NCI-H1436 treated with DMSO at 0.1 percent for 48 hours (cell line): ENCODE measurements at regions not wholly inside any gene's neighbourhood (a gene's known extent, or its start where the extent isn't known, plus 50 kb on each side); places are given as distances from the start of the nearest gene placed in this dataset.

Experiments used
- DNase-seq: peaks from one replicate; lab custom pipeline; 2025; lab: John Stamatoyannopoulos, UW

DNA sequence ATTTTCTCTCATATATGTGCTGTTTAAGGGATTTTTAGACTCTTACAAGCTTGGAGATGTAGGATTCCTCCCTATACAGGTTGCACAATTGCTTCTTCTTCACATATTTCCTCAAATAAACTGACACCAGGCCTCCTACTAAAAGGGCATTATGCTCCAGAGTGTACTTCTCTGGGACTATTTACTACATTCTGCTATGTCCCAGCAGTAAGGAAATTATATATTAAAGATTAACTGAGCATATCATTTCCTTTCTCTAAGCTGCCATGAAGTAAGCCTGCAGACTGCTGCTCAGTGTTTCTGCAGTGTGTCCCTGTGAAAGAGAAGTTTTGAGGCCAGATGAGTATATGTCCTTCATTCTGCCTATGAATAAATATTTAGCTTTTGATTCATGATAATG lies 356.9 kb upstream of the NUDT12 start:
- DNase-seq: no peak

DNA sequence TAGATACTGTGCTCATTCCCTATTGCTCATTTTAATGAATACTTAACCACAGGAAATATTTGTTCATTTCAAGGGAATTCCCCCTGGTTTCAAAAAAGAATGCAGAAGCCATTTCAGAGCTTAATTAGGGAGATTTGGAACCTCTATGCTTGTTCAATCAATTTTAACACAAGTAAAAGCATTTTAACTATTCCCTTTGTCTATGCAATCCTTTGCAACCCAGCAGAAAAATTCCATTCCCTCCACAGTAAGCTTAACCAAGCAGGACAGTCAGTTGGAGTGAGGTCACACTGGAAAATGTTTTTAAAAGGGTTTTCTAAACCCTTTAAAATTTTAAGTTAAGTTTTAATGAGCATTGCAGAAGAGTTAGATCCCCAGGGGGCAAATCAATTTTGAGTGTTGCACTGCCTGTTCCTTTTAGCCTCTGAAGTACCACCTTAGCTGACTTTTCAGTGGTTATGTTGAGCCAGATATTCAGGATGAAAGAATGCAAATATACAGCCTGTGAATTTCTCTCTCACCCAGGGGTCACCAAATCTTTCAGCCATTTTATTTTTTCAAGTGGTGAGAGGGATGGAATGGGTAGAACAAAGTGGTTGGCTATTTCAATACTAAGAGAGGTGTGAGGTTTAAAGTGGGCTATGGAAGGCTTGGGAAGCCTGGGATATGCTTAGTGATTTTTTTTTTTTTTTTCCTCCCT lies 356.2 kb upstream of the NUDT12 start:
- DNase-seq: no peak

DNA sequence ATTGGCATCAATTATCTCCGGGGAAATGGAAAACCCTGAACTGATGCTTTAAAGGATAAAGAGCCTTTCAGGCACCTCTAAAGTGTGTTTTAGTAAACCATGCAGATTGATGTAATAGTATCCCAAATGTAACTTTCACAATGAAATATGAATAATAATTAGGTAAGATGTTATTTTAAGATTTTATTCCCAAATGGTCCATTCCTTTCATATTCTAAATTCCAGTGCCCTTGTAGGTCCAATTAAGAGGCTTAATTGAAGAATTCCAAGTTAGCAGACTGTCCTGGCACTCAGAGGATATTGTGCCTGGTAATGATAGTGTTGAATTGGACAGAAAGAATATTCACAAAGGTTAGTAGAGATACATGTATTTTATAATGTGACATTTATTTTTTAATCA lies 352.5 kb upstream of the NUDT12 start:
- DNase-seq: no peak

DNA sequence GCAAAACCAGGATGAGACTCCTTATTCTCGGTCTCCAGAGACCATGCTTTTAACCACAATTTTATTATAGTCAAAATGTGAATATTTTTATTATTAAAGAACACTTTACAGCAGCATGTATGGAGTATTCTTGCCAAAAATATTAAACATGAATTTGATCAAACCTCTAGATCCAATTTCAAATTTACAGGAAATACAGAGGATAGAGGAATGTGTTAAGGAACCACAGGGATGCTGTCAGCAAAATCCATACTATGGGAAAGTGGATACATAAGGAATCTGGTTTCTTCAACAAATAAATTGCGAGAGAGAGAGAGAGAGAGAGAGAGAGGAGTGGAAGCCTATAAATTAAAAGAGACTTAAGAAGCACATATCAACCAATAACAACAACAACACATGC lies 348.2 kb upstream of the NUDT12 start:
- no peak for DNase-seq

DNA sequence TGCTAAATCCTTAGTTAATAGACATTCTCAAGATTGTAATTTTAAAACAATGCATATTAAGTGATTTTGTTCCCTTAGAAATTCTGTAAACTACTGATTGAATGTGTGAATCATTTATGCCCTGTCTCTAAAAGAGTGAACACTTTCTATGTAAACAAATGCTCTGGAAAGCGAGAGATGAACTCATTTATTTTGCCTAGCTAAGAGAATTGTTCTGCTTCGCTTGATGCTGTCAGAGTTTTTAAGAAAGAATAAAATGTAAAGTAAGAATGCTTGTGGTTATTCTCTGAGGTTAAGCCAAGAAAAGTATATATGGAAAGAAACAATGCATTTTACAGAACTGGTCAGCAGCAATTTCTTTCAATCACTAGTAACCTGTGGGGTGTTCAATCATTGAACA lies 347.4 kb upstream of the NUDT12 start:
- no peak for DNase-seq

DNA sequence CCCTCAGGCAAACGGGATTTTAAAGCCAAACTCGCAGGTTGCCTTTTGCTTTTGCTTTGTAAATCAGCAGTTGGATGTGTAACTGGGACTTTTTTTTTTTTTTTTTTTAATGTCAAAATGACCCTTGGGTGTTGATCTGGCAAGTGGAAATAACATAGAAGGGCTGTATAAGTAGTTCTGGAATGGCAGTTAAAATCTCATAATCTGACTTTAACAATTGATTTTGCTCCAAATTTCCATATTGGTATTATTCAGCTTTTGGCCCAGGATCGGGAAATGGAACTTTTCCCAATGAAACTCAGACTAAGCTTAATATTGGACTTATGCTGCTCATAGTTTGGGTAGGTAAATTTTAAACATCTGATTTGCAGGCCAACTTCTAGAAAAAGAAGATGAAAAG lies 346.8 kb upstream of the NUDT12 start:
- no peak for DNase-seq

DNA sequence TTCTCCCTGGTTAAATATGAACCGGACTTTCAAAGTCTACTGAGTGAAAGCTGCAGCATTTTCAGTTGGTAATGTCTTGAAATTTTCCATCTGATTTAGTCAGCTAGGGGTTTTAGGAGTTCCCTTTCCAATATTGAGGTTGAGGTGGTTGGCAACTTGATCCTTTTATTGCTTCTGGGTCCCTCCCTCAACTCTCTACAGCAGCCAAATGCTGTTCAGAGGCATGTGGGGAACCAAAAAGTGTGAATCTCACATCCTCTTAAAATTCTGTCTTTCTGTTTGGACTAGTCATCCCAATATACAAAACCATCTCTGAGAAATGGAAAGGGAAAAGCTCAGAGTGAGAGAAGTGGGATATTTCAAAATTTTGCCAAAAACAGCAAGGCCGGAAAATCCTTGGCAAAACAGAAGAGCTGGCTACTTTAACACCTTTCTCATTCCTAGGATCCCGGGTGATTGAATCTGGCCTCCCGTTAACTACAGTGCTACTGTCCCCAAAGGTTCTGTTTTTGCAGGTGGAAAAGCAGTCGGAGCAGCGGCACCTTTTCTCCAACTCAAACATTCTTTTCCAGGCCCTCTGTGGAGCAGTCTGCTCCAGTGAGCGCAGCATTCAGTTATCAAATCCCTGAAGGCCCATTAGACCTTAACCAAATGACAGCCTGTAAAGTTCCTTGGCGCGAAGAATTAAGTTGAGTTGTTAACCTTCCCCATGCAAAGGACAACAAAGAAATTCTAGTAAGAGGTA lies 345.9 kb upstream of the NUDT12 start:
- no peak for DNase-seq

DNA sequence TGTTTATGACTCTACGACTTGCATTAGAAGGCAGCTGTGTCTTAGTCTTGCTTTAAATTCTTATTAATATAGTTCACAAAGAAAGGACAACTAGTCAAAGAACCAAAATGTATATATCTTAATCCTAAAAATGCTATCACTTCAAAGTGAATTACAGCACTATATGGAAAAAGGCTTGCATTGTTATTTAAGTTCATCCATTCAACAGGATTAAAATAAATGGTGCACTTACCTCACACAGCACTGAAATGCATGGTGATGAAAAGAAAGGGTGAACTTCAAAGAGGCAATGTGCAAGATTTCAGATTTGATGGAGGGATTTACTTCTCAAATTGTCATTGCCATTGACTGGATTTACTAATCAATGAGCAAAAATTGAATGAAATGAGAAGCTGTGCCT lies 344.4 kb upstream of the NUDT12 start:
- DNase-seq: no peak

DNA sequence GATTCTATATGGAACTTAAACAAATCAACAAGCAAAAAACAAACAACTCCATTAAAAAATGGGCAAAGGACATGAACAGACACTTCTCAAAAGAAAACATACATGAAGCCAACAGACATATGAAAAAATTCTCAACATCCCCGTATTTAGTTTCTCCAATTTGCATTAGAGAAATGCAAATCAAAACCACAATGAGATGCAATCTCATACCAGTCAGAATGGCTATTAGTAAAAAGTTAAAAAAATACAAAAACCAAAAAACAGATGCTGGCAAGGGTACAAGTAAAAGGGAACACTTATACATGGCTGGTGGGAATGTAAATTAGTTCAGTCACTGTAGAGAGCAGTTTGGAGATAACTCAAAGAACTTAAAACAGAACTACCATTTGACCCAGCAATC lies 342.1 kb upstream of the NUDT12 start:
- no peak for DNase-seq

DNA sequence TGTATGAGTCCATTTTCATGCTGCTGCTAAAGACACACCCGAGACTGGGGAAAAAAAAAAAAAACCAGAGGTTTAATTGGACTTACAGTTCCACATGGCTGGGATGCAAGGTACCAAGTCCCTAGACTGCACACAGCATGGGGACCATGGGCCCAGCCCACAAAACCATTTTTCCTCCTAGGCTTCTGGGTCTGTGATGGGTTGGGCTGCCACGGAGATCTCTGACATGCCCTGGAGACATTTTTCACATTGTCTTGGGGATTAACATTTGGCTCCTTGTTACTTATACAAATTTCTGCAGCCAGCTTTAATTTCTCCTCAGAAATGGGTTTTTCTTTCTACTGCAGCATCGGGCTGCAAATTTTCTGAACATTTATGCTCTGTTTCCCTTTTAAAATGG lies 340.3 kb upstream of the NUDT12 start:
- DNase-seq: no peak

DNA sequence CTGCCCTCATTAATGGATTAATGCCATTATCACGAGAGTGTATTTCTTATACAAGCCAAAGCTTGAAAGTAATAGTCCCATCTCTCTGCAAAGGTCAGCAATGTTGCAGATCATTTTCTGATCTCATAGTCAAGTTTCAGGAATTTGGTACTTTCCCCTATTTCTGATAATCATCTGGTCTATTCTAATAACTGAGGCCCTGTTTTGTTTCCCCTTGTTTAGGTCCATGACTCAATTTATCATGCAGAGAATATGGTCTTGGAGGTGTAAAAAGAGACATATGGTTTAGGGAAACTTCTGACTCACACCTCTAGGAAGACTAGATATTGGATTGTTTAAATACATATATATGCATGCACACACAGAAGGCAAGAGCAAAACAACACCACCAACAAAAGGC lies 339.3 kb upstream of the NUDT12 start:
- DNase-seq: no peak

DNA sequence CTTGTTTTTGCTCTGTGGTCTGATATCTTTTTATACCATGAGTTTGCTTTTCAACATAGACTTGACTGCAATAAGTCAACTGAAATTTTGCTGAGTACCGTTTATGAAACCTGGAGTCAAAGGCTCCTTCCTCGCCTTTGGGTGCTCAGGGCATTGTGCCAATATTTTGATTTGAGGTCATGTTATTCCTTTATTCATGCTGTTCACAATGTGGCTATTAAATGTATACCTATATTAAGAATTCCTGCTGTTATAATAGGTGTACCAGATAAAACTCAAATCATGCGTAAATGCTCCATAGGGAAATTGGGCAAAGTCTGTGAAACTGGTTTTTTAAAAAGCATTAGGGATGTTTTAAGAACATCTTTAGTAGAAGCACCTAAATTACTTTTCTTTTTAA lies 334.0 kb upstream of the NUDT12 start:
- DNase-seq: no peak

DNA sequence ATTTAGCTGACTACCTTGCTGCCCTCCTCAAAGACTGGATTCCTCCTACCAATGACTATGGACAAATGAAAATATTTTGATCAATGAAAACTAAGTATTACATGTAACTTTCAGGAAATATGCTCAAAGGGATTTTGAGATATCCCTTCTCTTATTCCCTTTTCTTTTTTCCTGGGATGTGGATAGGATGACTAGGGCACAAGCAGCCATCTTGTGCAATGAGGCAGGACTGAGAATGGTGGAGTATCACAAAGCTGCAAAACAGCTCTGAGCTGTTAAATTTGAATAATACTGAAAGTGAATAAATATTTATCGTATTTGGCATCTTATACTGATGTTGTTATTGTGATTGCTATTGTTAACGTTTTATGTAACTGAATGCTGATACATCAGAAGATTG lies 333.1 kb upstream of the NUDT12 start:
- DNase-seq: no peak

DNA sequence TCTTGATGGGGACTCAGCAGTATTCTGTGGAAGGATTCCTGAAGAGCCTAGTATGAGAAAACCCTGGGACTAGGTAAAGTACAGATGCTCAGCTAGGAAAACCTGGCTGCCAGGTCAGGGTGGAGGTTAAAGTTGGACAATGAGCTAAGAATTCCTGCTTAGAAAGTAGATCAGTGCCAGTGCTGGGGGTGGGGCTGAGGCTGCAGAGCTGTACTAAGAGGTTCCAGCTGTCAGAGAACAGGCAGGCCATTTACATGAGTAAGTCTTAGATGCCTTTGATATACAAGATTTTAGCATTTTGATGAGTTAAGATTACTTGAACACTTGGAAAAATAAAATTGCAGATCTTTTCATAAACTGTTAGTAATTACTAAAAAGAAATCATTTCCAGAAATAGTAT lies 332.3 kb upstream of the NUDT12 start:
- DNase-seq: no peak

DNA sequence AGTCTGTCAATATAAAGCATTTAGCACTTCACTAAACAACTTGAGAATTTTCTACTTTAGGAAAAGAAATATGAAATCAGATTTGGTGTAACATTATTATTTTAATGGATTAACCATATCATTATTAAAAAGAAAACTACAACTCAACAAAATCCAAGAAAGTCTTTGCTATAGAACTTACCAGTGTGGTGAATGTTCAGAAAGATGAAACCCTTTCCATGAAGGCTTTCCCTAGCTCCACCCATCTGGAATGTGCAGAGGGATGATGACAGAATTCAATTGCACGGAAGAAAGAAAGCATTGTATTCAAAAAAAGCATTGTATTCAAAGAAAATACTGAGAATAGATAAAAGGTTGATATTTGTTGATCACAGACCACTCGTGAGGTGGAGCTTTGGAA lies 328.6 kb upstream of the NUDT12 start:
- DNase-seq: no peak

DNA sequence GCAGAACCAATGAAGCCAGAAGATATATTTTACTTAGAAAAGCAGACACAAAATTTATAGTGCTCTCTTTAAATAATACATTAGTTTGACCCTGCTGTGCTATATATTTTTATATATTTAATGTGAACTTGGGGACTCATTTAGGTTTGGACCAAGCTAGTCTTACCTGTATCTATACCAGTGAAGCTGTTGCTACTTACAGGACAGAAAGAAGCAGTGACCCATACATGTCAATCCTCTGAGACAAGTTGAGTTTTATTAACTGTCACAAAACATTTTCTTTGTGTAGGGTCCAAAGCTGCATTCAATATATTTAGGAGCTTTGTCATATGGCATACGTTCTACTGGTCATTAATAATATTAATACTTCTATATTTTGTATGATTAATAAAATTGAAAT lies 327.7 kb upstream of the NUDT12 start:
- no peak for DNase-seq

DNA sequence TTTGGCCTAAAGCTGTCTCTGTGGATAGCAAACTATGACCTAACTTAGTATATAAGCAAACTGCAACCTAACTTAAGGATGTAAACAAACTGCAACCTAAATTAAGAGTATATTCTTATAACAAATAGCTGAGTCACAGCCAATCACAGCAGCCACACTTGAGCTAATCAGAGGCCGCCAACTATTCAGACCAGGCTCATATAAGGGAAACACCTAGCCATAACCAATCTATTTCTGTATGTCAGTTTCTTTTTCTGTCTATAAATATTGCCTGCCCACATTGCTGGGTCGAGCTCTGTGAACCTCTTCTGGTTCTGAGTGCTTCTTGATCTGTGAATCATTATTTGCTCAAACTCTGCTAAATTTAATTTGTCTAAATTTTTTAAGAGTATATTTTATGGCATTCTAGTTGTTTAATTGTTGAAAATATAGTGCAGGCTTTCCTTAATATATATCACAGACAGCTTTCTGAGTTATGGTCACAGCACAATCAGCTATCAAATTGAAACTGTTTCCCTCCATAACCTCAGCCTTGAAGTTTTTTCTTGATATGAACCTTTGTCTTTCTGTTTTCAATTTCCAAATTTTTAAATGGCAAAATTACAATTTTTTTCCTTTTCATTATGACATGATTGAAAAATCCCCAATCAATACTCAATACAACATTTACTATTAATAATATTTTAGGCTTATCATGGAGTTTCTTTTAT lies 327.1 kb upstream of the NUDT12 start:
- no peak for DNase-seq

DNA sequence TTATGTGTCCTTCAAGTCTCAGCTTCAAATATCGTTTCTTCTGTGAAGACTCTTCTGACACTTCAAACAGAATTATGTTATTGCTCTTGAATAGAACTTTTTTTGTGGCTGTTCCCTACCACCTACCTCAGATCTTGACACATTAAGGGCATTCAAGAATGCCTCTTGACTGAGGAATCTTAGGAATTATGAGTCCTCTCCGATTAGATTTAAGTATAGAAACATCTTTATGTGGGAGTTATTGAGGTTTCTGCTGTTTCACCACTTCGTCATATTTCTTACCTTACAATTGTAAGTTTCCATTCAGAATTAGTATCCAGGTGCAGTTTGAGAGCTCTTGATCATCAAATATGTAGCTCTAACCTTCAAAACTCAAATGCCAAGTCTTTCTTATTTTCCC lies 324.2 kb upstream of the NUDT12 start:
- no peak for DNase-seq

DNA sequence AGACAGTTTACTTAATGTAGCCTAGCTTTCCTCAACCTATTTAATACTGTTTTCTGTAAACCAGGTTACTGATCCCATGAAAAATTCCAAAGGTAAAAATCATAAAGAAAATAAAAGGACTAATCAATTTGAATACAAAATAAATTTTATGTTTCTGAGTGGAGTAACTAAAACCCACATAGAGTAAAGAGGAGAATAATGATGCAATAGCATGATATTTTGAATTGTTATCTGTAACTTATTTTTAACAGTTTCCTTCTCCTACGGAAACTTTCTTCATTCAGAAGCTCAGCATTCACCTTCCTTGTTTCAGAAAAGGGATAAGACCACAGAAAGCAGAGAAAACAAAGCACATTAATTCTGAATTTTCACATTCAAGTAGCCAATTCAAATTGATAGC lies 320.6 kb upstream of the NUDT12 start:
- DNase-seq: no peak

DNA sequence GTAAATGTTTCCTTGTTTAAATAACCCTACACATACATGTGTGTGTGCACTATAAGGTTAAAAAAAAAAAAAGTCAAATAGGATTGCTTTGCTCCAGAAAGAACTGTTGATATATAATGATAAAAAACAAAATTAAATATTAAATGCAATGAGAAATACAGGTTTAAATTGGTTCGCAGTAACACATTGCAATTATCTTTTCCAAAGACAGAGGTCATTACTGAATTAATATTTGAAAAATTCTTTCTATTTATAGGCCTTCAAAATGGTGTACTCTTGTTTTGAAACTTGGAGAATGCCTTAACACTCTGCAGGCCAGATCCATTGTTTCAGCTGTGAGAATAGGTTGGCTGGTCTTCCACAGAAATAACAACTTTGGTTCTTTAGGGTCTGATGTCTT lies 319.0 kb upstream of the NUDT12 start:
- DNase-seq: no peak

DNA sequence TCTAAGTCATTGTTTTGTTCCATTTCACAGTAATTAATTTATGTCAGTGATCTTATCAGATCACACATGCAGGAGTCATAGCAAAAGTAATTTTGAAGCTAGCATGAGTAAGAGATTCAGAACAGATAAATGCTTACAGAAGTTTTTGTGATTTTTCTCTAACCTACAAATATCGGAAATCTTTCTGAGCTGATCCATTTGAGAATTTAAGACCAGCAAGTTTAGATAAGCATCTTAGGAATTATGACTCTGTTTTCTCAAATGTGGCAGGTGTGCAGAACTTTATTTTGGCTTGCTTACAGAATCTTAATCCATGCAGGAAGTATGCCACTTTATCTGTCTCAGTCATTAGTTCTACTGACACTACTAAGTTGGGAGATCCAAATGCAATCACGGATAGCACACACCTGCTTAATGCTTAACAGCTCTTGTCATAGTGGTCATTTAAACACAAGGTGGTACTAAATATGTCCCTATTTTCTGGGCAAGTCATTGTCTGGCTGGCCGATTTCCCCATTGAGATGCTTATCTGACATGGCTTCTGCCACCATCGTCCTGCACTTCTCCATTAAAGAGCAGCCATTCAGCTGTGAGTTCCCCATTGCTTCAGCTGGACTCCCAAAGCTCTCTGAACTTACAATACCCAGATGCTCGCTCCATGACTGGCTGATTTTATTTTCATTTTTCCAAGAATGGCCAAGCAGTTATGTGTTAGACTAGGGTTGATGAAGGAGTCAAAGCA lies 305.4 kb upstream of the NUDT12 start:
- no peak for DNase-seq

DNA sequence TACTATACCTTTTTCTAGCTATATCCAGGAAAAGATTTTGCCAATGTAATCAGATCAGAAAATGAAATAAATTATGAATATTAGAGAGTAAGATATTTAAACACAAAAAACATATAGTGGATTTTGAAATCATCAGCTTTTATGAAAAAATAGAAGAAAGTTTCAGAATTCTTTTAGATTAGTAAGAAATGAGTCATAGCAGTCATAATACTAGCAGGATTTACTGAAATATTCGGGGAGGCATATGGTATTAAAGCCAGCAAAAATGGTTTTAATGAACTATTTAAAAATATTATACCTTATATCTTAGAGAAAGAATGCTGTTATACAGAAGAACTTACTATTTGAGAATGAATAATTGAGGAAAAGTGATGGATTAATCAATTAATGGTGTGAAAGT lies 303.6 kb upstream of the NUDT12 start:
- no peak for DNase-seq

DNA sequence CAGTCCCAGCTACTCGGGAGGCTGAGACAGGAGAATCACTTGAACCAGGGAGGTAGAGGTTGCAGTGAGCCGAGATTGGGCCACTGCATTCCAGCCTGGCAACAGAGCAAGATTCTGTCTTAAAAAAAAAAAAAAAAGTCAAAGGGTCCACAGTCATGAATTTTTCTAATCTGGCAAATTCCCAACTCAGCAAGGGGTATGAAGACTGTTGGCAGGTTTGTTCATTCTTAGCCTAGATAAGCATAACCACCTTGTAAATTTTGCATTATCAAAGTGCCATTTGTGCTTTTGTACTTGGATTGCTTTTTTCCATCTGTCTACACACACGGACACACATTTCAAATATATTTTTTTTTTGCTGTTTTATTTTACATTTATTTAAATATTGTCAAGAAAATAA lies 299.8 kb upstream of the NUDT12 start:
- DNase-seq: no peak
